ENCODE measurements at regions not wholly inside any gene's neighbourhood (a gene's known extent, or its start where the extent isn't known, plus 50 kb on each side); places are given as distances from the start of the nearest gene placed in this dataset.

GRCh38 chr3:180827171-180827570 is 85.3 kb upstream of the FXR1 start:
- H3K36me3 ChIP-seq (ENCODE audit: insufficient read depth, low read length): no peaks in the 10 kb centered on the region
- intact Hi-C loops (cut with micrococcal nuclease; ENCODE audit: unreplicated experiment): no loop called here
- no peaks in the 10 kb centered on the region for H4K20me1 ChIP-seq (ENCODE audit: insufficient read depth, low read length)
- CTCF ChIA-PET (ENCODE audit: unreplicated experiment): no interaction called here
- no peak overlapping the region for H3K4me3 ChIP-seq (ENCODE audit: low read depth, low read length, poor library complexity, severe bottlenecking)
- no peaks in the 10 kb centered on the region for H3K79me2 ChIP-seq (ENCODE audit: insufficient read depth, low read depth, low read length)
- no peak for TF ChIP-seq EZH2phosphoT487 (IDR thresholded peaks at IDR 0.05; ENCODE audit: borderline replicate concordance, low read depth, low read length)
- H3K4me2 ChIP-seq (ENCODE audit: low read length): no peak overlapping the region
- H3K9me2 ChIP-seq (ENCODE audit: insufficient read depth, low read length): no peaks in the 10 kb centered on the region
- no peak overlapping the region for H3K27ac ChIP-seq (ENCODE audit: low read depth, low read length, poor library complexity, severe bottlenecking)
- H2AFZ ChIP-seq (ENCODE audit: low read length): no peak overlapping the region
- no TSS peak for BruUV-seq (replicated peaks)
- no peak for DNase-seq (ENCODE audit: low spot score)
- no peaks in the 10 kb centered on the region for H3K9me3 ChIP-seq (ENCODE audit: low read length)
- POLR2A ChIA-PET: interaction anchor here (0.7 to 1.5 kb wide), 2 partner anchors 9 to 19 kb away, joined by 3 to 7 read pairs; no protein-coding TSS in a partner anchor
- H3K4me1 ChIP-seq (ENCODE audit: insufficient read depth, low read length, poor library complexity, severe bottlenecking): no peaks in the 10 kb centered on the region

GRCh38 chr3:180828001-180828720 is 84.3 kb upstream of the FXR1 start:
- TF ChIP-seq EZH2phosphoT487 (IDR thresholded peaks at IDR 0.05; ENCODE audit: borderline replicate concordance, low read depth, low read length) (no peak), CTCF (conservative IDR thresholded peaks at IDR 0.05; ENCODE audit: low read length) (no peak)
- no peaks in the 10 kb centered on the region for H3K4me1 ChIP-seq (ENCODE audit: insufficient read depth, low read length, poor library complexity, severe bottlenecking)
- H4K20me1 ChIP-seq (ENCODE audit: insufficient read depth, low read length): no peaks in the 10 kb centered on the region
- no TSS peak for BruUV-seq (replicated peaks)
- no peaks in the 10 kb centered on the region for H3K9me2 ChIP-seq (ENCODE audit: insufficient read depth, low read length)
- no peaks in the 10 kb centered on the region for H3K79me2 ChIP-seq (ENCODE audit: insufficient read depth, low read depth, low read length)
- intact Hi-C loops (cut with micrococcal nuclease; ENCODE audit: unreplicated experiment): no loop called here
- ChIA-PET CTCF (ENCODE audit: unreplicated experiment) (no interaction called here), POLR2A (no interaction called here)
- H3K4me2 ChIP-seq (ENCODE audit: low read length): no peak overlapping the region
- H3K27ac ChIP-seq (ENCODE audit: low read depth, low read length, poor library complexity, severe bottlenecking): no peak overlapping the region
- no peak for DNase-seq (ENCODE audit: low spot score)
- H3K9me3 ChIP-seq (ENCODE audit: low read length): no peaks in the 10 kb centered on the region
- no peak overlapping the region for H2AFZ ChIP-seq (ENCODE audit: low read length)
- no peaks in the 10 kb centered on the region for H3K36me3 ChIP-seq (ENCODE audit: insufficient read depth, low read length)
- no peak overlapping the region for H3K4me3 ChIP-seq (ENCODE audit: low read depth, low read length, poor library complexity, severe bottlenecking)

- no peak overlapping the region for H3K4me2 ChIP-seq (ENCODE audit: low read length)
Observed at GRCh38 chr3:180828723-180829408, 83.6 kb upstream of the FXR1 start.

More at GRCh38 chr3:180828723-180829408, 83.6 kb upstream of the FXR1 start:
- H3K9me3 ChIP-seq (ENCODE audit: low read length): no peaks in the 10 kb centered on the region
- no peak overlapping the region for H2AFZ ChIP-seq (ENCODE audit: low read length)
- H3K9me2 ChIP-seq (ENCODE audit: insufficient read depth, low read length): no peaks in the 10 kb centered on the region
- no peaks in the 10 kb centered on the region for H3K79me2 ChIP-seq (ENCODE audit: insufficient read depth, low read depth, low read length)
- H3K27ac ChIP-seq (ENCODE audit: low read depth, low read length, poor library complexity, severe bottlenecking): no peak overlapping the region
- no peak overlapping the region for H3K4me3 ChIP-seq (ENCODE audit: low read depth, low read length, poor library complexity, severe bottlenecking)
- no TSS peak for BruUV-seq (replicated peaks)
- H4K20me1 ChIP-seq (ENCODE audit: insufficient read depth, low read length): no peaks in the 10 kb centered on the region
- intact Hi-C loops (cut with micrococcal nuclease; ENCODE audit: unreplicated experiment): no loop called here
- no peak for TF ChIP-seq CTCF (conservative IDR thresholded peaks at IDR 0.05; ENCODE audit: low read length)
- no peak for TF ChIP-seq EZH2phosphoT487 (IDR thresholded peaks at IDR 0.05; ENCODE audit: borderline replicate concordance, low read depth, low read length)
- no peak for DNase-seq (ENCODE audit: low spot score)
- POLR2A ChIA-PET: no interaction called here
- H3K4me1 ChIP-seq (ENCODE audit: insufficient read depth, low read length, poor library complexity, severe bottlenecking): no peaks in the 10 kb centered on the region
- no peaks in the 10 kb centered on the region for H3K36me3 ChIP-seq (ENCODE audit: insufficient read depth, low read length)
- CTCF ChIA-PET (ENCODE audit: unreplicated experiment): no interaction called here
